LNCAP (cell line): ENCODE measurements at regions not wholly inside any gene's neighbourhood (a gene's known extent, or its start where the extent isn't known, plus 50 kb on each side); places are given as distances from the start of the nearest gene placed in this dataset.

ENCODE experiments used
- TF ChIP-seq, protein P1 (sequence below): fragments of 450-650 bp; IDR thresholded peaks from 2 replicates; pipeline ENCODE4 v1.5.1; 2017; ENCODE audit warnings: mild to moderate bottlenecking

DNA sequence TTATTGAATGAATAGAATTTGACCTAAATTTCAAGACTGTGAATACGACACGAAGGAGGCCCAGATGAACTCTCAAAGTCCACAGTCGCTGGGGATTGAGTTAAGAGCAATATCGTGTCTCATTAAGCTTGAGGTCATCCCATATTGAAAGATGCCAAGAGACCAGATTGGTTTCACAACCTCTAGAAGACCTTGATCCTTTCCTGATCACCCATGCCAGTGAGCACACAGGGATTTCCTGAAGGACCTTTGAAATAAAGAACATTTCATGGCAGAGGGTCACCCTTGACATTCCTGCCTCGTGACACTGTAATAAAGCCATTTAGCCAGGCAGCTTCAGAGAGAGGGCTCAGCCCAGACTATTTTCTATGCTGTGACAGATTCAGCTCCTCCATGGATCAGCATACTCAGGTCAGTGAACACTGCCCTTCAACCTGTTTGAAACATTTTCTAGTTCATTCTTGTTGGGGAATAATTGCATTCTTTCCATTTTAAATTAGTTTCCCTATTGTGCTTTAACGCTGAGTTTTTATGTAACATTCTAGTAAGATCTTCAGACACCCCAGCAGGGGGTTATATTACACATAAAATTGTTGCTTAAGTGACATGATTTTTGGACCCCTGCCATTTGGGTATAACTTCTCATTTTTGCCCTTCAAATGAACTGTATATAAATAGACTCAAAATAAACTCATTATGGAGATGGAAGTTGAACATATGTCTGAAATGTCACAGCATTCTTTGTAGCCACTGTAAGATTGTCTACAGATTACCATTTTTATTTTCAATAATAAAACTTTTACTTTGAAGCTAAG is 213.2 kb downstream of the C12orf50 start:
- TF ChIP-seq, protein P1, sequence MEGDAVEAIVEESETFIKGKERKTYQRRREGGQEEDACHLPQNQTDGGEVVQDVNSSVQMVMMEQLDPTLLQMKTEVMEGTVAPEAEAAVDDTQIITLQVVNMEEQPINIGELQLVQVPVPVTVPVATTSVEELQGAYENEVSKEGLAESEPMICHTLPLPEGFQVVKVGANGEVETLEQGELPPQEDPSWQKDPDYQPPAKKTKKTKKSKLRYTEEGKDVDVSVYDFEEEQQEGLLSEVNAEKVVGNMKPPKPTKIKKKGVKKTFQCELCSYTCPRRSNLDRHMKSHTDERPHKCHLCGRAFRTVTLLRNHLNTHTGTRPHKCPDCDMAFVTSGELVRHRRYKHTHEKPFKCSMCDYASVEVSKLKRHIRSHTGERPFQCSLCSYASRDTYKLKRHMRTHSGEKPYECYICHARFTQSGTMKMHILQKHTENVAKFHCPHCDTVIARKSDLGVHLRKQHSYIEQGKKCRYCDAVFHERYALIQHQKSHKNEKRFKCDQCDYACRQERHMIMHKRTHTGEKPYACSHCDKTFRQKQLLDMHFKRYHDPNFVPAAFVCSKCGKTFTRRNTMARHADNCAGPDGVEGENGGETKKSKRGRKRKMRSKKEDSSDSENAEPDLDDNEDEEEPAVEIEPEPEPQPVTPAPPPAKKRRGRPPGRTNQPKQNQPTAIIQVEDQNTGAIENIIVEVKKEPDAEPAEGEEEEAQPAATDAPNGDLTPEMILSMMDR = no peak

DNA sequence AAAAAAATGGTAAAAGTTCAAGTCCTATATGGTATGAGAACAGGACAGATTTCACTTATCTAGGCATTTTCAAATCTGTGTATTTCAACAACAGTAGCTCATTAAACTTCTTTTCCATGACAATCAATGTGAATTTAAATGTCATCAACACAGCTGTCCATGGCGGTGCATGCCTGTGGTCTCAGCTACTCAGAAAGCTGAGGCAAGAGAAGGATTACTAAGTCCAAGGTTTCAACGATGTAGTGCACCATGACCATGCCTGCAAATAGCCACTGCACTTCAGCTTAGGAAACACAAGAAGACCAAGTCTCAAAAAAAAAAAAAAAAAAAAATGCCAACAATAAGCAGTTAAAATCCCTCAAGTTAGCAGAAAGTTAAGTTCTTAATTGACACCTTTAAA is 214.6 kb downstream of the C12orf50 start:
- TF ChIP-seq, protein P1 = no peak

DNA sequence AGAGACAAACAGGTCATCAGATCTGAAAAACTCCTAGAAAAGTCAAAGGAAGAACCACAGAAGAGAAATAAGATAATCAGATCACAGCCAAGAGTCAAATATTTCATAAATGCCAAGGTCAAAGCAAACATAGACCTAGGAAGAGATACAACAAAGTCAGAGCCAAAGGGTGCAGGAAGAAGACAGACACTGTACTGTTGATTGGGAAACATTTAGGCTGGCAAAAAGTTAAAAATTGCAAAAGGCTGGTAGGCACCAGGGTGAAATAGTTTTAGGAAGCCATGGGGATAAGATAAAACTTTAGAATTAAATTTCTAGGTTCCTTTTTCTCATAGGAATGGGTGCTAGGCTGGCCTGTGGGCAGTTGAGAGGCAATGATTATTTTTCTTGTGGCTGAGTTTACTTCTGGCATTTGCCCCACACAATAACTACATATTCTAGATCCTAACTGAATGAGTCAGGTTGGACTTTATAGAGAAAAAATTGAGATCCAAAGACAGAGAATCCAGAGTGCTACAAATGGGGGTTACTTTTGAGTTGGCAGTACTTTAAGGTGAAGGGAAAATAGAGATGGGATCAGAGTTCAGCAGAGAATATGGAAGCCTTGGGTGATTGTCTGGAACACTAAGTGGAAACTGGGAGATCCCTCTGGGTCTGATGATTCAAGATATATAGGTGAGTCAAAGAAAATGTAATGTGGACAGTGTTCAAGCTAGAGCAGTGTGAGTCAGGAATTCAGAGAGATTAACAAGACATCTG is 215.5 kb downstream of the C12orf50 start:
- TF ChIP-seq, protein P1 = no peak

DNA sequence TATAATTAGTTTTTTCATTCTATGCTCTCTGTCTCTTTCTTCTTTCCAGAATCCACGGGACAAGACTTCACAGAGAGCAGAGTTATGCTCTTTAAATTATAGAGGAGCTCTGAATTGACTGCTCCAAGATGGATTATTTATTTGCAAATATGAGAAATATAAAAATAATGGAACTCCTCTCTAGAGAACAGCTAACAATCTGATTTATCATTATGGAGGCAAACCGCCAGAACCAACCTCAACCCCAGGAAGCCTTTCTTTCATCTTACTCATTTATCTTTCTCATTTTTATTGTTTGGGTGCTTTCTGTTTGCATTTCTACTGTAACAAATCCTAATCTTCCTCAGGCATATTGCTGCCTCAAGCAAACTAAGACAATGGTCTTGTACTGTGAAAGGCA is 216.5 kb downstream of the C12orf50 start:
- TF ChIP-seq, protein P1 = no peak

DNA sequence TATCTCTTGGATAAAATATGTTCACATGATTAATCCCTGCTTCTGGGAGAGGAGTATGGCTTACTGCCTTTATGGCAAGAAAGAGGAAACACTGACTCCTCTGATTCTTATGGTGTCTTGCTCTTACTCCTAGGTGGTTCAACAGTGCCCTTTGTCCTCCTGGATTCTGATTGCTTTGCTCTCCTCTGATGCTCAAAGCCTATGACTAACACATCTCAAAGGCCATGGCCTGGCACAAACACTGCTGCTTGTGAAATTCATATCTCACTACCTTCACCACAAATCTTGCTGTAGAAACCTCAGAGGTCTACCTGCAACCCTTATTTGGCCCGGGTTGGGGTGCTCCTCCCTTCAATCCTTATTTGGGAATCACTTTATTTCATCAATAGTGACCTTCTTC is 217.2 kb downstream of the C12orf50 start:
- TF ChIP-seq, protein P1 = no peak

DNA sequence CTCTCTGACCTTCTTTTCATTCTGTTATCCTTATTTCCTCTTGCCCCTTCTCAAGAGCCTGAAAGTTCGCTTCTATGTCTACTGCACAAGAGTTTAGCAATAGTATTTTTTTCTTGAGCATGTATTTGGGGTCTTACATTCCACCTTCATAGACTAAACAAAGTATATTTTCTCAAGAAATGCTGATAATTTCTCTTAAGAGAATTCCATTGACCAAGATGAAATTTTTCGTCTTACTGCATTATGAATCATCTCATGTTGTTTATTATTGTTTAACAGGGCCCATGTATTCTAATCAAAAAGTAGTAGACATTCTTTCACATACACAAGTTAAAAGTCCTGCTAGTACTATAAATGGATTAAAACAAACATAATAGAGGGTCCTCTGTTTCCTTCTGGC is 219.3 kb downstream of the C12orf50 start:
- TF ChIP-seq, protein P1 = no peak

DNA sequence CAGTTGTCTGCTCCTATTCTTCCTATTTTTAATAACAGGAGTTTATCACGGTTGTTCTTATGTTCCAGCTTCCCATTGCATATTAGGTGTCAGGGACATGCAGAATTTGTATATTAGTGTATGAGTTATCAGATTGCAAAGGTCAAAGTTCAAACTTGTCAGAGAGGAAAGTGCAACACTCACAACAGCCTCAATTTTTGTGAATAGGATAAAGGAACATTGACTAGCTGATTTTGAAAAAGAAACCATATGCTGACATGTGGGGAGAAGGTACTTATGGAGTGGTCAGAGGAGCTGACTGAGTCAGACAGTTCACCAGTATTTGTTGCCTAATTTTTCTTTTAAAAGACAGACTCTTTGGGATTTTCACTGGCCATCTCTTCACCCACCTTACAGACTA is 222.1 kb downstream of the C12orf50 start:
- TF ChIP-seq, protein P1 = no peak
